ENCODE measurements at regions not wholly inside any gene's neighbourhood (a gene's known extent, or its start where the extent isn't known, plus 50 kb on each side); places are given as distances from the start of the nearest gene placed in this dataset.

GRCh38 chr2:56539618-56540017, 355.8 kb downstream of the CCDC85A start:
- H3K4me3 ChIP-seq (ENCODE audit: low read depth, low read length), result no peak overlapping the region
- TF ChIP-seq POLR2A (IDR thresholded peaks at IDR 0.05; ENCODE audit: extremely low read depth, insufficient read length) (no peak), CTCF (IDR thresholded peaks at IDR 0.05; ENCODE audit: low read depth, low read length) (no peak), MYC (IDR thresholded peaks at IDR 0.05; ENCODE audit: low read depth, low read length) (no peak), MAX (IDR thresholded peaks at IDR 0.05; ENCODE audit: low read depth, low read length) (no peak)
- no peak for DNase-seq (ENCODE audit: low read depth)

GRCh38 chr2:56540467-56540866, 356.7 kb downstream of the CCDC85A start:
- DNase-seq (ENCODE audit: low read depth), result no peak
- no peak overlapping the region for H3K4me3 ChIP-seq (ENCODE audit: low read depth, low read length)
- TF ChIP-seq POLR2A (IDR thresholded peaks at IDR 0.05; ENCODE audit: extremely low read depth, insufficient read length) (no peak), CTCF (IDR thresholded peaks at IDR 0.05; ENCODE audit: low read depth, low read length) (no peak), MYC (IDR thresholded peaks at IDR 0.05; ENCODE audit: low read depth, low read length) (no peak), MAX (IDR thresholded peaks at IDR 0.05; ENCODE audit: low read depth, low read length) (no peak)

- no peak for TF ChIP-seq MYC (IDR thresholded peaks at IDR 0.05; ENCODE audit: low read depth, low read length)
- no peak for TF ChIP-seq POLR2A (IDR thresholded peaks at IDR 0.05; ENCODE audit: extremely low read depth, insufficient read length)
- no peak for TF ChIP-seq MAX (IDR thresholded peaks at IDR 0.05; ENCODE audit: low read depth, low read length)
- TF ChIP-seq CTCF (IDR thresholded peaks at IDR 0.05; ENCODE audit: low read depth, low read length), result no peak
- no peak for DNase-seq (ENCODE audit: low read depth)
Observed at GRCh38 chr2:56540916-56541315, 357.1 kb downstream of the CCDC85A start.

GRCh38 chr2:56542213-56542612, 358.4 kb downstream of the CCDC85A start:
- TF ChIP-seq CTCF (IDR thresholded peaks at IDR 0.05; ENCODE audit: low read depth, low read length) (no peak), MYC (IDR thresholded peaks at IDR 0.05; ENCODE audit: low read depth, low read length) (no peak), MAX (IDR thresholded peaks at IDR 0.05; ENCODE audit: low read depth, low read length) (no peak), POLR2A (IDR thresholded peaks at IDR 0.05; ENCODE audit: extremely low read depth, insufficient read length) (no peak)
- no peak for DNase-seq (ENCODE audit: low read depth)
- no peak overlapping the region for H3K4me3 ChIP-seq (ENCODE audit: low read depth, low read length)

More at GRCh38 chr2:56540916-56541315, 357.1 kb downstream of the CCDC85A start:
- no peak overlapping the region for H3K4me3 ChIP-seq (ENCODE audit: low read depth, low read length)

- H3K4me3 ChIP-seq (ENCODE audit: low read depth, low read length), result no peak overlapping the region
- TF ChIP-seq MAX (IDR thresholded peaks at IDR 0.05; ENCODE audit: low read depth, low read length), result no peak
- no peak for TF ChIP-seq MYC (IDR thresholded peaks at IDR 0.05; ENCODE audit: low read depth, low read length)
- no peak for TF ChIP-seq CTCF (IDR thresholded peaks at IDR 0.05; ENCODE audit: low read depth, low read length)
- no peak for TF ChIP-seq POLR2A (IDR thresholded peaks at IDR 0.05; ENCODE audit: extremely low read depth, insufficient read length)
- no peak for DNase-seq (ENCODE audit: low read depth)
Observed at GRCh38 chr2:56565143-56565542, 381.4 kb downstream of the CCDC85A start.

- no peak overlapping the region for H3K4me3 ChIP-seq (ENCODE audit: low read depth, low read length)
- DNase-seq (ENCODE audit: low read depth), result no peak
- TF ChIP-seq CTCF (IDR thresholded peaks at IDR 0.05; ENCODE audit: low read depth, low read length), result no peak
- no peak for TF ChIP-seq MAX (IDR thresholded peaks at IDR 0.05; ENCODE audit: low read depth, low read length)
- no peak for TF ChIP-seq POLR2A (IDR thresholded peaks at IDR 0.05; ENCODE audit: extremely low read depth, insufficient read length)
- TF ChIP-seq MYC (IDR thresholded peaks at IDR 0.05; ENCODE audit: low read depth, low read length), result no peak
Observed at GRCh38 chr2:56571074-56571473, 387.3 kb downstream of the CCDC85A start.

Data from NB4 (cell line).